SJSA1 (cell line): ENCODE measurements at regions not wholly inside any gene's neighbourhood (a gene's known extent, or its start where the extent isn't known, plus 50 kb on each side); places are given as distances from the start of the nearest gene placed in this dataset.

ENCODE experiments used
- DNase-seq, 2 experiments: peaks; one replicate each; pipeline ENCODE4 v3.0.0-alpha.2; 2015 to 2020; ENCODE audit warnings: low spot score in 2 of 2, low read depth in 1 of 2
- H3K27ac ChIP-seq: fragments of 250-450 bp; sonication (Bioruptor Pico); 2 replicates; pipeline ENCODE4 v1.5.1; 2020; ENCODE audit warnings: mild to moderate bottlenecking, moderate library complexity
- H3K27me3 ChIP-seq: fragments of 250-450 bp; sonication (Bioruptor Pico); replicated peaks from 2 replicates; pipeline ENCODE4 v1.5.1; 2020; ENCODE audit warnings: mild to moderate bottlenecking, moderate library complexity
- H3K36me3 ChIP-seq: fragments of 250-450 bp; sonication (Bioruptor Pico); 2 replicates; pipeline ENCODE4 v1.5.1; 2020; ENCODE audit warnings: mild to moderate bottlenecking
- H3K4me1 ChIP-seq: fragments of 250-450 bp; sonication (Bioruptor Pico); replicated peaks from 2 replicates; pipeline ENCODE4 v1.6.1; 2021; ENCODE audit warnings: mild to moderate bottlenecking
- H3K4me3 ChIP-seq: fragments of 250-450 bp; sonication (Bioruptor Pico); 2 replicates; pipeline ENCODE4 v1.5.1; 2020; ENCODE audit warnings: mild to moderate bottlenecking
- H3K9me3 ChIP-seq: fragments of 250-450 bp; sonication (Bioruptor Pico); replicated peaks from 2 replicates; pipeline ENCODE4 v1.5.1; 2020; ENCODE audit warnings: mild to moderate bottlenecking

DNA sequence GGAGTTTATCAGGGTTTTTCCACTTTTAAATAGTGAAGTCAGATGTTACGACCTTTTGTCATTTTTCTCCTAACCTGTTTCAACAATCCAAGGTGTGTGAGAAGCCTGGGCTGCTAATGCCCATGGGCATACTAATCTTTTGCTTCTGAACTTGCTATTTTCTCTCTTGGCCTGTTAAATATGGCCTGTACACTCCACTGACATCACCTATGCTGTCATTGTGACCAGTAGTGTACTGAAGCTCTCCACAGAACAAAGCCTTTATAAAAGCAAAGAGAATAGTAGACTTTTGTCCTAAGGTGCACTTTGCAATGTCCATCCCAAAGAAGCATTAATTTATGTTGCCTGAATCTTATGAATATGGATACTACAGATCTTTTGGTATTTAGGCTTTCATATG lies 1490.5 kb downstream of the STIM2 start:
- no peak for DNase-seq
- H3K4me1 ChIP-seq: no peaks in the 10 kb centered on the region
- H3K36me3 ChIP-seq: no peaks in the 10 kb centered on the region
- H3K27ac ChIP-seq: no peak overlapping the region
- no peak overlapping the region for H3K4me3 ChIP-seq
- H3K27me3 ChIP-seq: no peaks in the 10 kb centered on the region
- H3K9me3 ChIP-seq: no peaks in the 10 kb centered on the region

DNA sequence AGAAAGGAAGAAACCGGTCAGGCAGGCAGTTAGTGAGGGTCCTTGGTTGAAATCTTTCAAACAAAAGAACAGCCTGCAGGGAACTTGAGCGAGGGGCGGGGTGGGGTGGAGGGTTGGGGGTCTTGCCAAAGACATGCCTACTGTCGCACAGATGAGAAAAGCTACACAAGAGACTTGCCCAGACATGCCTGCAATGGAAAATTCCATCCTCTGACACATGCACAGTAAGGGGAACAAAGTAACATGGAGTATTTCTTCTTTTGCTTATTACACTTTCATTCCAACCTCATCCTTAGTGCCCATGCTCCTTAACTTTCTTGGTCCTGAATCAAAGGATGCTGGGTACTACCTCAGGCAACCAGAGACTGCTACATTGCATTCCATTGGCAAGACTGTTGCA lies 1491.2 kb downstream of the STIM2 start:
- no peaks in the 10 kb centered on the region for H3K9me3 ChIP-seq
- no peaks in the 10 kb centered on the region for H3K4me1 ChIP-seq
- H3K27me3 ChIP-seq: no peaks in the 10 kb centered on the region
- H3K4me3 ChIP-seq: no peak overlapping the region
- no peak overlapping the region for H3K27ac ChIP-seq
- H3K36me3 ChIP-seq: no peaks in the 10 kb centered on the region
- no peak for DNase-seq

GRCh38 chr4:28354880-28355656 lies 1494.4 kb downstream of the STIM2 start:
- DNase-seq: no peak
- H3K4me3 ChIP-seq: no peak overlapping the region
- no peaks in the 10 kb centered on the region for H3K9me3 ChIP-seq
- H3K4me1 ChIP-seq: no peaks in the 10 kb centered on the region
- H3K27ac ChIP-seq: no peak overlapping the region
- no peaks in the 10 kb centered on the region for H3K27me3 ChIP-seq
- no peaks in the 10 kb centered on the region for H3K36me3 ChIP-seq

GRCh38 chr4:28357990-28358389 lies 1497.3 kb downstream of the STIM2 start:
- Histone ChIP-seq H3K9me3 (no peaks in the 10 kb centered on the region), H3K36me3 (no peaks in the 10 kb centered on the region), H3K27ac (no peak overlapping the region), H3K4me1 (no peaks in the 10 kb centered on the region), H3K27me3 (no peaks in the 10 kb centered on the region), H3K4me3 (no peak overlapping the region)
- no peak for DNase-seq

DNA sequence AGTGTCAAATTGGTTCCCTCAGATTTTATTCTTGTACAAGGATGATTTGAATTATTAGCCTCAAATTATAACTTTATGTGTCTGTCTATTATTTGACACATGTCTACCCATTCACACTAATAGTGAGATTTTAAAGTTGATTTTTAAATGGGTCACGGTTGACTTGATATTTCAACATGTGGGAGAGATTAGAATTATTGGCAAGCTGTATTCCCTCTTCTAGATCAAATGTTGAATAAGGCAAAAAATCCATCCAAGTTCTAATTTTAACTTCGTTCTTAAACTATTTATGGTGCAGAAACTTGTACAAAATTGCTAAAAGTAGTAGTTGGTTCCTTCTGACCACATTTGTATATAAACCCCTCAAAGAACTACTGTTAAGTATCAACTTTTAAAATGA lies 1498.0 kb downstream of the STIM2 start:
- H3K27ac ChIP-seq: no peak overlapping the region

DNA sequence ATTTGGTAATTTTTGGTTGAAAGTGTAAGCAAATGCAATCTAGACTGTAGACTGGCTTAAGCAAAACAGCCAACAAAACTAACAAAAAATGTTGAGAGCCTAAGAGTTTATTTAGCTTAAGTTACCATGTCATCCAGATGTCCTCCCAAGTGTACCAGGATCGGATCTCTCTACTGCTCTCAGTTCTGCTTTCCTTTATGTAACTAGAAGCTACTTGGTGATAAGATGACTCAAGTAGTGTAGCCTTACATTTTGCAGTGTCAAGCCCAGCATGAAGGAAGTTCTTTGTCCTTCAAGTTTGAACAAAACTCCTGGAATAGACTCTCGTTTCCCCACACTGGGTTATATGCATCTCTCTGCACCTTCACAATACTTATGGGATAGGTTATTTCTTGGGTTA lies 1500.0 kb downstream of the STIM2 start:
- H3K9me3 ChIP-seq: no peaks in the 10 kb centered on the region
- no peak for DNase-seq
- H3K4me3 ChIP-seq: no peak overlapping the region
- H3K36me3 ChIP-seq: no peaks in the 10 kb centered on the region
- H3K27me3 ChIP-seq: no peaks in the 10 kb centered on the region
- no peak overlapping the region for H3K27ac ChIP-seq
- H3K4me1 ChIP-seq: no peaks in the 10 kb centered on the region

More for the DNA sequence above, 1498.0 kb downstream of the STIM2 start:
- no peaks in the 10 kb centered on the region for H3K9me3 ChIP-seq
- no peak overlapping the region for H3K4me3 ChIP-seq
- no peaks in the 10 kb centered on the region for H3K27me3 ChIP-seq
- H3K36me3 ChIP-seq: no peaks in the 10 kb centered on the region
- DNase-seq: no peak
- no peaks in the 10 kb centered on the region for H3K4me1 ChIP-seq

- Histone ChIP-seq H3K27ac (no peak overlapping the region), H3K9me3 (no peaks in the 10 kb centered on the region), H3K36me3 (no peaks in the 10 kb centered on the region), H3K4me3 (no peak overlapping the region), H3K4me1 (no peaks in the 10 kb centered on the region), H3K27me3 (no peaks in the 10 kb centered on the region)
- DNase-seq: no peak
Observed at GRCh38 chr4:28362169-28362568, 1501.5 kb downstream of the STIM2 start.

DNA sequence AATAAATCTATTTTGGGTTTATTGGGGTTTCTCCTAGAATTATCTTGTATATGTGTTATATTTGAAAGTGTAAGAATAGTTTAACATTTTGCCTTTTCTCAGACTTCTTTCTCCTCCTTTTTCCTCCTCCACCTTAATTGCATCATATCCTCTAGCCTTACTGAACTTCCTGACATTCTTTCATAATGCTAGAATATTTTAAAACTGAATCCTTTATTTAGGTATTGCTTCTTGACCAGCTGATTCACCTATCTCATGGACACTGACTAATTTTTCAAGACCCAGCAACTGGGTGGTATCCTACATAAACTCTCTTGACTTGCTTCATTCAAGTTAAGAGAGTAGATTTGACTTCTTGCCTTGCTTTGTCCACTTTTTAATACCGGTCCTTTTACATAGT lies 1508.9 kb downstream of the STIM2 start:
- Histone ChIP-seq H3K27ac (no peak overlapping the region), H3K27me3 (no peaks in the 10 kb centered on the region), H3K4me3 (no peak overlapping the region), H3K9me3 (no peaks in the 10 kb centered on the region), H3K4me1 (no peaks in the 10 kb centered on the region), H3K36me3 (no peaks in the 10 kb centered on the region)
- DNase-seq: no peak

DNA sequence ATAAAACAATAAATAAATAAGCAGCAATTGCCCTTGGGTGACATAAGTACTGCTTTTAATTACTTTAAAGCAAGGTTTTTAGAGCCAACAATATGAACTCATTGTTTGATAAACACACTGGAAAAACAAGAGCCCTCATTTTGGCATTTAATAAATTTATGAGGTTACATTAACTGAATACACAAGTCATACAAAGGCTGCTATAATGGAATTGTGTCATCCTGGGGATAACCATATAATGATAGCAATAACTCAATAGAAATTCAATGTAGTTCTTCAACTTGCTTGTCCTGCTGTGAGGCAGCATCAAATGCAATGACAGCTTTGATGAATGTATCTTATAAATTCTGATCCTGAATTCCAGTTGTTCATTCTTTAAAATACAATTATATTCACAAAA lies 1512.5 kb downstream of the STIM2 start:
- Histone ChIP-seq H3K4me1 (no peaks in the 10 kb centered on the region), H3K9me3 (no peaks in the 10 kb centered on the region), H3K27ac (no peak overlapping the region), H3K27me3 (no peaks in the 10 kb centered on the region), H3K36me3 (no peaks in the 10 kb centered on the region), H3K4me3 (no peak overlapping the region)
- no peak for DNase-seq

GRCh38 chr4:28373601-28374000 lies 1513.0 kb downstream of the STIM2 start:
- H3K27me3 ChIP-seq: no peaks in the 10 kb centered on the region
- no peaks in the 10 kb centered on the region for H3K36me3 ChIP-seq
- H3K9me3 ChIP-seq: no peaks in the 10 kb centered on the region
- no peak overlapping the region for H3K4me3 ChIP-seq
- no peak overlapping the region for H3K27ac ChIP-seq
- no peak for DNase-seq
- H3K4me1 ChIP-seq: no peaks in the 10 kb centered on the region

DNA sequence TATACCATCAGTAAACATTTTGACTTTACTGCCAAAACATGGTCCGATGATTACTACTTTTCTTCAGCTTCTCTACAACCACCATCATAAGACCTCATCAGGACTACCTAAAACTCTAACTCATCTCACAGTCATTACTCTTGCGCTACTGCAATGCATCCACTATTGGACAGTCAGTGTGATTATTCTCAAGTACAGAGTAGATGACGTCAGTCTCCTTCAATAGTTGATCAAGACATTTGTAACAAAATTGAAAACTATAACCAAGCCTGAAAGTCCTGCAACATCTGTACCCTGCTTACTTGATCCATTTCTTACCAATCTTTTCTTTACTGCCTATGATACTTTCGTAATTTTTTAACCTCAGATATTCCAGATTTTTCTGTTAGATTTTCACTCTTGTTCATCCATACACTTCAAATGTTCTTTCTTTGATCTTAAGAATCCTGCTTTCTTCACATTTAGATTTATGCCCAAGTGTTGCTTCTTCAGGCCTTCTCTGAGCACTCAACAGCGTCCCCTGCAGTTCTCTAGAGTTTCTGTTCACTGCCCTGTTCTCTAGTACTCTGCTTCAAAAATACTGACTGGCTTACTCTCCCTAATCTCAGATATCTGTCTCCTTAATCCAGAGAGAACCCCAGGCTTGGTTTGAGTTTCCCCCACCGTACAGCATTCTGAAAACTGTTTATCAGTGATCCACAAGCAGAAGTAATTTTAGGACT lies 1517.6 kb downstream of the STIM2 start:
- H3K4me3 ChIP-seq: no peak overlapping the region
- no peaks in the 10 kb centered on the region for H3K27me3 ChIP-seq
- DNase-seq: no peak

GRCh38 chr4:28385801-28386200 lies 1525.2 kb downstream of the STIM2 start:
- Histone ChIP-seq H3K27ac (no peak overlapping the region), H3K36me3 (no peaks in the 10 kb centered on the region), H3K4me3 (no peak overlapping the region), H3K27me3 (no peaks in the 10 kb centered on the region), H3K9me3 (no peaks in the 10 kb centered on the region), H3K4me1 (no peaks in the 10 kb centered on the region)
- DNase-seq: no peak

More for the DNA sequence above, 1517.6 kb downstream of the STIM2 start:
- Histone ChIP-seq H3K36me3 (no peaks in the 10 kb centered on the region), H3K27ac (no peak overlapping the region), H3K9me3 (no peaks in the 10 kb centered on the region), H3K4me1 (no peaks in the 10 kb centered on the region)

GRCh38 chr4:28386776-28387175 lies 1526.1 kb downstream of the STIM2 start:
- H3K9me3 ChIP-seq: no peaks in the 10 kb centered on the region
- H3K36me3 ChIP-seq: no peaks in the 10 kb centered on the region
- DNase-seq: no peak
- no peak overlapping the region for H3K27ac ChIP-seq
- no peaks in the 10 kb centered on the region for H3K27me3 ChIP-seq
- H3K4me1 ChIP-seq: no peaks in the 10 kb centered on the region
- H3K4me3 ChIP-seq: no peak overlapping the region

DNA sequence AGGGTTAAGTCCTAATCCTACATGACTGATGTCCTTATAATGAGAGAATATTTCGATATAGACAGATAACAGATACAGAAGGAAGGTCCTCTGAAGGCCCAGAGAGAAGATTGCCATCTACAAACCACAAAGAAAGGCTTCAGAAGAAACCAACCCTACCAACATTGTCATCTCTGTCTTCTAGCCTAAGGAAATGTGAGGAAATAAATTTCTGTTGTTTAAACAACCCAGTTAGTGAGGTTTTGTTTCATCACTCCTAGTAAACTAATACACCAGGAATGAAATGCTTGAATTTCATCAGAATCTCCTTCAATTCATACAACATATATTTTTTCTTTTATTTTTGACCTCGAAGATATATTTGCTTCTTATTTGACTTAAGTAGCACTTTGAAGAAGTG lies 1527.8 kb downstream of the STIM2 start:
- Histone ChIP-seq H3K36me3 (no peaks in the 10 kb centered on the region), H3K9me3 (no peaks in the 10 kb centered on the region), H3K4me3 (no peak overlapping the region), H3K27ac (no peak overlapping the region), H3K27me3 (no peaks in the 10 kb centered on the region), H3K4me1 (no peaks in the 10 kb centered on the region)
- DNase-seq: no peak
